Inflammatory macrophage treated with lipopolysaccharide for 4 hours (primary cell): ENCODE measurements at regions not wholly inside any gene's neighbourhood (a gene's known extent, or its start where the extent isn't known, plus 50 kb on each side); places are given as distances from the start of the nearest gene placed in this dataset.
A peak's percentile ranks its signal among the peaks of the same experiment; 100 is the strongest.
"Not testable (repeated sequence)": the region's sequence is repeated elsewhere in the genome, so short reads cannot be mapped to it uniquely, and the experiment has no call there.

Source experiments
- DNase-seq: peaks from one replicate; pipeline ENCODE4 v3.0.0-alpha.2; 2020

DNA sequence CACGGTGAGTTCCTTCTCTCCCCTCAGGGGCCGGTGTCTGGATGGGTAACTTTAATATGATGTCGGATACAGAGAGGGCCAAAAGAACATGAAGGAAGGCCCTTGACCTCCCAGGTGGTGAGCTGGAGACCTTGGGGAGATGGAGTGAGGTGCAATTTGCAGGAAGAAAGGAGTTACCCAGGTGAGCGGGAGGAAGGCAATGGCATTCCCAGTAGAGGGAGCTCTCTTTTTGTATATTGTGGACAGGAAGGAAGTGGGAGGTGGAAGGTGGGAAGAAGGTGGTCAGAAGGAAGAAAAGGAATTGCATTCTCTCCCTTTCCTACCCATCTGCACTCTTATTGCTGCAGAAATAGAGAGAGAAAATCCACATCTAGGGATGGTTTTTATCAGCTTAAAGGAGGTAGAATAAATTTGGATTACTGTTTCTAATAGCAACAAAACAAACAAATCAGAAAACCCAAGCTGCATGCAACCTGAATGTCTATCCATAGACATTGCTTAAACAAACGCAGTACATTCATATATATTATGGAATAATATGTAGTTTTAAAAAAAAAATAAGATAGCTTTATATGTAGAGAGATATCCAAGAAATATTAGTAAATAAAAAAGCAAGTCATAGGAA lies 169.0 kb upstream of the TSC22D2 start:
- no peak for DNase-seq

DNA sequence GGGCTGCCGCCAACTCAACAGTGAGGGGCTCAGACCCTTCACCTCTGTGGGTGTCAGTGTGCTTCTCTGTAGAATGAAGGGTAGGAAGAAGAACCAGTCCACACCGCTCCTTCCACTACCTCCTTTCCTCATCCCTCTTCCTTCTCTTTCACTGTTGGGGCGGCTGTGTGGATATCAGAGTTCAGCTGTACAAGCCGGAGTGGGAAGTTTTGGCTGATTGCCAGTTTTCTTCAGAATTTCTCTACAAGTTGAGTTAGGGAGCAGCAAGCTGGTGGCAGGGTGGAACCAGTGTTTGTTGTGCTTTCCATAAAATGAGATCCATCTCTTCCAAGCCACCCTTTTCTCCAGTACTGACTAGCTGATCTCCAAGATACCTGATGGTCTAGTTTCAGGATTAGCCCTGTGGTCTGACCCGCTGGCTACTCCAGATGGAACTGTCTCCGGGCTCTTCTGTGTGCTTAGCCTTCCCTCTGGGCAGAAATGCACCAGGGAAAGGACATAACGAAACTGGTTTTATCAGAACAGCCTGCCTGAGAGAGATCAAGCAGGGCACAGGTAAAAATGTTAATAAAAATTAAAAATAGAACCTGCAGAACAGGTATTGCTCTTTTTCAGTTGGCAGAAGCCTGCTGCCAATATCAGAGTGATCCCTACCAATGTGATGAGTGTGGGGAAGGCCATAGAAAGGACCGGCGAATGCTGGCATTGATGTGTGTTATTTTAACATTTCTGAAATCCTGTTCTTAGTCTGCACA lies 169.9 kb upstream of the TSC22D2 start:
- DNase-seq = no peak

DNA sequence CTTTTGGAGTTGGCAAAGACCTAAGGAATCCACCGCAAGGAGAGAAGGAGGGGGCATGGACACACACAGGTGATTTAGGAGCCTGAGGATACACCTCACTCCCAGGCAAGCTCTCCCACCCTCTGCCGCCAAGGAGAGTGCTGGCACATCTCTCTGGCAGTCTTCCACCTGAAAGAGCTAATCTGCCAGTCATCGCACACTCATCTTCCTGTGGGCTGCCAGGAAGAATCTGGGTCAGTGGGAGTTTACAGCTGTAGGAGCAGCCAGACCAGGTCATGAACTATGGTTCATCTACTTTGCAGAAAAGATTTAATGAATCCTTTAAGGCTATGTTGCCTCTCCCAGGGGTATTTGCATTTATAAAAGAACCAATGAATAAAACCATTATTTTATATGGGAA lies 170.6 kb upstream of the TSC22D2 start:
- DNase-seq = no peak

DNA sequence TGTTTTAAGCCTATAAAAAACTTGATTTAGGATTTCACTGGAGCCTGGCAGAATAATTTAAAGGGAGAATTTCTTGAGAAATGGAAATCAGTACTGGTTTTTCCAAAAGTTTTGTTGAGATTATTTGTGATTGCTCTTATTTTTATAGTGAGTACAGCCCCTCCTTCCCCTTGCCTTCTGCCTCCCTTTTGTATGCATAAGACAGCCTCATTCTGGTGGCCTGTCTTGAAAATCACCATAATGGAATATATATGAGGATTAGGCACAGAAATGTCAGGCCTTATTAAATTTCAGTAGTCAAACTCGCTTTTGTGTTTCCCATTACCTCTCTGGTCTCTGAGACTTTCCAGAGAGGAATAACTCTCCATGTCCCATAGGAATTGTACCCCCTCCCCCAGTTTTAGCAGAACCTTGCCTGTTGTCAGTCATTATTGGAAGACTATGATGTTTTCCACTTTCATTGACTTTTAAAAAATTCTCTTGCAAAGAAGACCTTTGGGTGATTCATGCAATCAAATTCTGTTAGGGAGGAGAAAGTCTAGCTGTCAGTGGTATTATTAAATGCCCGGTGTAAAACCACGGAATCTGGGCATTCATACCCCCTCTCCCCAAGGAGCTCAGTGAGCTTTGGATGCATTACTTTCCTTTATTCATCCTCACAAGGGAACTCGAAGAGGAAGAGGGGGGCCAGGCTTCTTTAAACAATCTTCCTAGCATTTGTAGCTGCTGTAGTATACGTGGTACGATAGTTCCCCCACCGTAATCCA lies 171.6 kb upstream of the TSC22D2 start:
- DNase-seq = no peak

DNA sequence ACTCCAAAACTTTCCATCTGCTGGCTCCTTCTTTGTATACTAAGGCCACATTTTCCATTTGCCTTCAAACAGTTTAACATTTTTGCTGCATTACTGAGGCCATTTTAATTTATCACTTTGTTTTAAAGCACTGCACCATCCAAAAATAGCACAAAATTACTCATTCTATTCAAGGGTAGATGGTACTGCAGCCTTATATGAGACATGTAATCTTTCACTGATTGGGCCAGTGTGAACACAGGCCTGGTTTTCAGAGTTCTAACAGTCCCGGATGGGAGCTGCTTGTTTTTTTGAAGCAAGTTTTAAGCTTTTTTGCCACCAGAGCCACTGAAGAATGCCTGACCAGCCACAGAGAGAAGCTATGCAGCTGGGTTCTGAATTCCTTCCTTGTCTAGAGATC lies 172.3 kb upstream of the TSC22D2 start:
- no peak for DNase-seq

DNA sequence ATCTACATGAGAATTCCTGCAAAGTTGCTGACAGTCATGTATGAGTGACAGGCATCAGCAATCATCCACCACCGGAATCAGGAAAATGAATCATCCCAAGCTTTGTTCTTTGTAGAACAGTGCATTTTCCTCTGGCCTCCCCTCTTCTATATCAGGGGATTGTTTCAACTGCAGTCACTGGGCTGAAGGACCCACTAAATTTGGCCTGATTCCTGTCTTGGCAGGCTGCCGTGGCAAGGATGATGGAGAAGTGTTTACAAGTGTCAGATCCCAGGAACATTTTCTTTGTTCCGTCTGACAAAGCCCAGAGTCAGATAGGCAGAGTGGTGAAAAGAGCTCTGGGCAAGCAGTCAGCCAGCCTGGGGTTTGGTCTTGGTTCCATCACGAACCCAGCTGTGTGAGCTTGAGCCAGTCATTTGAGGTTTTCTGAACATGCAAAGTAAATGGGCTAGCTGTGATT lies 175.1 kb upstream of the TSC22D2 start:
- no peak for DNase-seq

DNA sequence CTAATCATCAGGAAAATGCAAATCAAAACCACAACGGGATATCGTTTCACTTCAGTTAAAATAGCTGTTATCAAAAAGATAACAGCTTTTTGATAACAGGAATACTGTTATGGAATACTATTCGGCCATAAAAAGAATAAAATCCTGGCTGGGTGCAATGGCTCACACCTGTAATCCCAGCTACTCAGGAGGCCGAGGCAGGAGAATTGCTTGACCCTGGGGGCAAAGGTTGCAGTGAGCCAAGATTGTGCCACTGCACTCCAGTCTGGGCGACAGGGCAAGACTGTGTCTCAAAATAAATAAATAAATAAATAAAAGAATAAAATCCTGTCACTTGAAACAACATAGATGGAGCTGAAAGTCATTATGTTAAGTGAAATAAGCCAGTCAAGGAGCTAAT lies 178.1 kb upstream of the TSC22D2 start:
- DNase-seq = no peak

DNA sequence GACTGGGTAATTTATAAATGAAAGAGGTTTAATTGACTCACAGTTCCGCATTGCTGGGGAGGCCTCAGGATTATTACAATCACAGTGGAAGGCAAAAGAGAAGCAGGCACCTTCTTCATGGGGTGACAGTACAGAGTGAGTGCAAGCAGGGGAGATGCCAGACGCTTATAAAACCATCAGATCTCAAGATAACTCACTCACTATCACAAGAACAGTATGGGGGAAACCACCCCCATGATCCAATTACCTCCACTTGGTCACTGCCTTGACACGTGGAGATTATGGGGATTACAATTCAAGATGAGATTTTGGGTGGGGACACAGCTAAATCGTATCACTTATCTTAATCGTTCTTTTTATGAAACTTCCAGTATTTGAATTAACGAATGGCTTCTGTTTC lies 179.5 kb upstream of the TSC22D2 start:
- not testable (repeated sequence) for DNase-seq

DNA sequence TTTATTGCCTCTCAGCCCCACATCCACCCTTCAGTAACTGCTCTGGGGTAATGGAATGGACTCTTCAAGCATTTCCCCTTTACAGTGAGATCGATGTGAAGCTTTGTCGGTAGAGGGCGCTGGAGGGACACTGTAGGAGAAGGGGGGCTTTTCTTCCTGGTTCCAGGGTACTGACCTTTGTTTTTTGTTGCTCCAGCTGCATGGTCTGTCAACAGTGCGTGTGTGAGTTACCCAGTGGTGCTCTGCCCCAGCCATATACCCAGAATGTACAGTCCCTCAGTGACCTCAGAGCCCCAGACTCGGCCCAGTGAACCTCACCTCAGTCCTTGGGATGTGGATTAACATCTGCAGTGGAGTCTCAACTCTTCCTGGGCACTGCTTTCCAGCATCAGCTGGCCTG lies 180.3 kb upstream of the TSC22D2 start:
- peak; percentile 70 for DNase-seq

DNA sequence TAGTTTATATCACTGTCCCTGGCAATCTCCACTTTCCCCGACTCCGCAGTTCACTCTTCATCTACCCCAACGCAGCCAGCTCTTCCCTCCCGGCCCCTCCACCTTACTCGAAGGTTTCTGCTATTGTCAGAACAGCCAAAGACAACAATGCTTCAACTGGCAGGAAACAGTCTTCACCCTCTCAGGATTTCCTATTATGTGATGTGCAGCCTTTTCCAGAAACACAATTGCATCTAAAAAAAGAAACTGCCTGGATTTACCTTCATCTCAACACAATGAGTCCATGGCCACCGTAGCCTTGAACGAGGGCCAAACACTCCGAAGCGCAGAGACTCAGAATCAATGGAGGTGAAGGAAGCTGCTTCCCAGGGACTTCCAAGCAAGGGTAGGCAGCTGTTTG lies 182.1 kb upstream of the TSC22D2 start:
- no peak for DNase-seq

DNA sequence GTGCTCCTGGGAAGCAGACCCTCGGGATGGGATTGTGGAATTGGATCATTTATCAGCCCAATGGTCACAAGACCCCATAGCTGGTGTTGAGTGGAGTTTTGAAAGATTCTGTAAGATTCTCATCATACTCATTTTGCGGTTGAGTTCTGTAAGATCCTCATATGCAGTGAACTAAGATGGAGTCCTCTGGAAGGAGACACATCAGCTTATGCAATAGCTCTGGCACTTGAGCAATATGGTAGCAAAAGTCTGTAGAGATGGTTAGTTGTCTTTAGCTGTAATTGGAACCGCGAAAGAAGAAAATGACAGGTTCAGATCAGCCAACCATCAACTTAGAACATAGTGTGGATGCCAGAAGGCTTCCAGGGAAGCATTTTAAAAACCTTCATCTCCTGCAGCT lies 184.5 kb upstream of the TSC22D2 start:
- peak; percentile 53 for DNase-seq

DNA sequence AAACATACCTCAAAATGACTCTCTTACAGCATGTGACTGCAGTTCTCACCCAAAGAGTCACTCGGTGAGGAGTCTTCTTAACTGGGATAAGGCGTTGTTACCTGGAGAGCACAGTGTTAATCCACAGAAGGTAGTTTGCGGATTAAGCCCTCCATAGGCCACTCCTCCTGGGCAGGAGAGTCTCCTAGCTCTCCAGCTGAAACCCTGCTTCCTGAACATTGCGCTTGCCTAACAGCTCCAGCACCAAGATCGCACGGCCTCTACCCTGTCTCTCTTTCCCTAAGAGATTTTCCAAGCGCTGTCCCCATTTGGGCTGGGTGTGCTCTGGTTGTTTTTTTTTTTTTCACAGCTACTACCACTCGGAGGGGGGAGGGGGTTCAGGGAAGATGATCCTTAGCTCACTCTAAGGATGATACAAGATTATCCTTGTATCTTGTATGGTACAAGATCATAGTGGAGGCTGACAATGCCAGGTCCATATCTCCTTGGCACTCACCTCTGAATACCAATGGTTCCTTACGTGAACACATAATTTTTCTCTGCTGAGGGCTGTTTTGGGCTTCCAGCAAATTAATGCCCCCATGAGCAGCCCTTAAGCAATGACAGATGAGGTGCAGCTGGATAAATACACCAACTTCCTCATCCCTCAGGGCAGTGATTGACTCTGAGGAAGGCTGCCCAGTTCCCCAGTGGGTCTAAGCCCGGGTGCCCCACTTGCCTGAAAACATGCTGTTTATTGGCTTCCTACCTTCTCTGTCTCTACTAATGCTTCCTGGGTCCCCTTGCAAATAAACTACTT lies 185.2 kb upstream of the TSC22D2 start:
- no peak for DNase-seq

DNA sequence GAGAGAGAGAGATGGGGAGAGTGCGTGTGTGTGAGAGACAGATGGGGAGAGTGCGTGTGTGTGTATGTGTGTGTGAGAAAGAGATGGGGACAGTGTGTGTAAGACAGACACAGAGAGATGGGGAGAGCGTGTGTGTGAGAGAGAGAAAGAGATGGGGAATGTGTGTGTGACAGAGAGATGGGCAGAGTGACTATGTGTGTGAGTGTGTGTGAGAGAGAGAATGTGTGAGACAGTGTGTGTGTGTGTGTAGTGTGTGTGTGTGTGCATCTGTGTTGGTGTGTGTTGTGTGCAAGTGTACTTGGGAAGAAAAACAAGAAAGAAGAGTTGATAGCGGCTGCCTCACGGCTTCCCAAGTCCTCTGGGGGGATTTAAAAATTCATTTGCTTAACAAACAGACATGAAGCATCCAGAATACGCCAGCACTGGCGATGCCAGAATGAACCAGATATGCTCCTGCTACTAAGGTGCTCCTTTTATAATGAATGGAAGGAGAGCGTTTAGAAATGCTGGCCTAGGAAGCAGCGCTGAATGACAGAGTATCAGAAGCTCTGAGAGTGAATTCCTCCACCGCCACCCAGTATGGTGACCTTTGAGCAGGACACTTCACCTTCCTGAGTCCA lies 186.1 kb upstream of the TSC22D2 start:
- no peak for DNase-seq

DNA sequence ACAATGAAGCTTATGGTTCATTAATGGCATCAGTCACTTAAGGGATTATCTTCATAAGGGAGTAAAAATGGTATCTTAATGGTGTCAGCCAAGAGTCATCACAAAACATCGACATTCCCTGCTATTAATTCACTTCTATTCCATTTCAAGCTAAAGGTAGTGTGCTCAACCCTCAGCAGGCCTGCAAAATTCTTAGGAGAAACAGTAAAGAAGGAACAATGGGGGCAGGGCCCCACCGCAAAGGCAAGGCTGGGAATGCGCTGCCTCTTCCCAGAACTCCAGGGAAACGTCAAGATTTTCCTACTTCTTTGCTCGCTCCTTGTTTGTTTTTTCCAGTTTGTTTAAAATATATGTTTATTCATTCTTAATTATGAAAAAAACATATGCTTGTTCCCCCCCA lies 187.3 kb upstream of the TSC22D2 start:
- DNase-seq = no peak

DNA sequence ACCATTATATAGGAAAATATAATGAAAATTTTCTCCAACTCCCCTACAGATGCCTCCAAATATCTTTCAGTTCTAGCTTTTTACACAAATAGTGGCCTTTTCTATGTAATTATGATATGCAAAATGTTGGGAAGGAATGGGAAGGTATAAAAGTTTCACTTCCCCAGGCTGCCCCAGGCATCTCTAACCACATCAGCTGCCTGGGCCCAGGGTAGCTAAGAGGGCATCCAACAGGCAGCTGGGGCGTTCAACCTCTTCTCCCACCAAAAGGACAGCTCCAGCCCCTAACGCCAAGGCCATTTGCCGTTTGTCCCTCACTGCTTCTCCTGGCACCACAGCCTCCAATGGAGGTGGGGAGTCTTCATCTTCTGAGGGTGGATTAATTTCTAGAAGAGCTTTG lies 188.1 kb upstream of the TSC22D2 start:
- DNase-seq = no peak

DNA sequence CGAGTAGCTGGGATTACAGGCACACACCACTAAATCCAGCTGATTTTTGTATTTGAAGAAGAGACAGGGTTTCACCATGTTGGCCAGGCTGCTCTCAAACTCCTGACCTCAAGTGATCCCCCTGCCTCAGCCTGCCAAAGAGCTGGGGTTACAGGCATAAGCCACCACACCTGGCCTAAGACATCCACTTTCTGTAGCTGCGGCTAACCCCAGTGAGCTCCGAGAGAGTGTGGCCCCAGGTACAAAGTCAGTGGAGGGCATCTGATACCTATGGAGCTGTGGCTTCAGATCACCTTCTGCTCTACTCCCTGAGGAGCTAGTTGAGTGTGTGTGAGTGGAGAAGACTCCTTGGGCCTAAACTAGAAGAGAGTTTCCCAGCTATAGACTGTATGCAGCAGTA lies 189.3 kb upstream of the TSC22D2 start:
- no peak for DNase-seq

DNA sequence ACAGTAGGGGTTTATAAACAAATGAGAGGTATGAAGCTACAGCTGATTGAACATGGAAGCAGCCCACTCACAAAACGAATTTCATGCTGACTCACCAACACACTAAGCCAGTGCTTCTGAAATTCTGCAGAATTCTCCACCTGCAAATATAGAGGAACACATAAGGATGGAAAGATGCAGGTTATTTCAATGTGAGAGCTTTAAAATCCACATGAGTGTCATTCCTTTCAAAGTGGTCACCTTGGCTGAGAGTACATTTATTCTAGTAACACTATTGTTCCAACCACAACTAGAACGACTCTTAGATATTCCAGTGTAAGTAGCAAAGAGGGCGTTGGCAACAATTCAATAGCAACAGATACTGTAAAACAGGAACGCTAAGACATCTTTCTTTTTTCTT lies 189.9 kb upstream of the TSC22D2 start:
- DNase-seq = no peak

DNA sequence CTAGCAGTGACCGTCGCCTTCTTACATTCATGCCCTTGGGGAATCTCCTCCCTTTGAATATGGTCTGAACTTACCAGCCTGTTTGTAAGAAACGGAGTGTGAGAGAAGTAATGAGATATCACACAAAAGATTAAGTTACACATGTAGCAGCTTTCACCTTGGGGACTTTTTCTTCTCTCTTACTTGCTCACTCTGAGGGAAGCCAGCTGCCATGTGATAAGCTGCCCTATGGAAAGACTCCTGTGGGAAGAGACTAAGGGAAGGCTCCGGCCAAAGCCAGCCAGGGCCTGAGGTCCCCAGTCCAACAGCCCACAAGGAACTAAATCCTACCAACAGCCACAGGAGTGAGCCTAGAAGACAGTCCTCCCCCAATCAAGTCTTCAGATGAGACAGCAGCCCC lies 190.4 kb upstream of the TSC22D2 start:
- DNase-seq = no peak

DNA sequence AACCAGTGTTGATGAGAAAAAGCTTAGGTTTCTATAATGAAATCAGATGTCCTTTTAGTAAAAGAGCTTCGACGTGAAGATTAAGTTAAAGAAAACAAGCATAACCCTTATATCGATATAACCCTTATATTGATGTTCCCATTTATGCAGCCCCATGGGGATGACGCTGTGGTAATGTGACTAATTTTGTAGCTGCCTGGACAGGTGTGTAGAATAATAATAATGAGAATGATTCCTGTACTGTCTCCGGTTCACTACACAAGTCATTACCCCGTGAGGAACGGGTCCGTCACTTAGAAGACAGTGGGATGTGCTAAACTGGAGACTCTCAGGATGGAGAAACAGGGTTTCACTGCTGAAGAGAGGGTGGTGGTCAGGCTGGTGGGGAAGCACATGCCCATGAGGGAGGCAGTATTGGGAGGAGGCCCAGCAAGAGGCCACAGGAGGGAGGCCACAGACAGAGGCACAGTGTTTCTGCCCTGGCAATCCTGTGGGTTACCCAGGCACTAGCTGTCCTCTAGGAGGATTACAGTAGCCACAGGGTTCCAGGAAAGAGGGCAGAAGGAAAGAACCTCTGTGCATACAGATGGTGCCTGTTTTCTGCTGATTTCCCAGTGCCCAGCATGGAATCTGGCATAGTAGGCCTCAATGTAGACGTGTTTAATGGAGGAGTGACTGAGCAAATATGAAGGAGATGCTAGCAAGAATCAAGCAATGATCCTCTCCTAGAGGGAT lies 191.1 kb upstream of the TSC22D2 start:
- DNase-seq = no peak

DNA sequence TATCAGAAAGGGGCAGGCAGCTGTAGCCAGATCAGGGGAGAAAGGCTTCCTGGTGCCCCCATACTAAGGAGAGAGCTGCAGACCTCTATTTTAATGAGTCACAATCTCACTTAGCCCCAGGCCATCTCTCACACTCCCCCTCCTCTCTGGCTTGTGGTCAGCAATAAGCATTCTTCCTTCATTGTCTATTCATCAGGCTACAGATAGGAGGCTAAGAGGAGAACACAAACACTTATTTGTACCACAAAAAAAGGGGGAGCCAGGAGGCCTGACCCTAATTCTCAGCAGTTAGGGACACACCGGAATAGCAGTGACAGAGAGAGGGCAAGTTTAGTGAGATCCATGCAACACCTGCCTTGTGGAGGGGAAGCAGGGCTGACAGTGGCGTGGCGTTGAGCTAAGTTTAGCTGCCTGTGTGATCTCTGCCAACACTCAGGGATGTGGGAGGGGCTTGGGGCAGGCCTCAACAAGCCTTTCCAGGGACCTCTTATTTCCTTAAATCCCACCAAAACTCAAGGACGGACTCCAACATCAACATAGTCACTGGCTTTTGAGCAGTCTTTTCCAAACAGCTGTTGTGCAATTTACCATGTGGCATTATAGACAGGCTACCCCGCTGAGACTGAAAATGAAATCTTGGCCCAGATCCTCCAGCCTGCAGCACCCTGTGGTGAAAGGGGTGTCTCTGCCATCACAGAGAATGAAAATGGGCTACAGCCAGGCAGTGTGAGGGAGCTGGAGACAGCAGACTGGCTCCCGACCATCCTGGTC lies 191.9 kb upstream of the TSC22D2 start:
- DNase-seq = no peak

DNA sequence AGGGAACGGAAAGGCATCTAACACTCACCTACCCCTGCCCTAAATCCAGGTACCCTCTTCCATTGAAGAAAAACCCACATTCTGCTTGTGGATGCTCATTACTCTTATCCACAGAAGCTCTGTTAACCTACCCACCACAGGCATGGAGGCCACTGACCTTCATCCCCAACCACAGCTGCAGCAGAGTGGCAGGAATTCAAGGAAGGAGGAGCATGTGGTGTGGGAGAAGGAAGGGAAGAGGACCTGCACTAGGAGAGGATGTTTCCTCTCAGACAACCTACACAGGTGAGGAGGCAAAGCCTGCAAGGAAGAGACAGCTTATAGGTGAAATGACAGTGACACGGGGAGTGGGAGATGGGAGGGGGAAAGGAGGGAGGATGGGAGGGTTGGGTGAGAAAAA lies 192.5 kb upstream of the TSC22D2 start:
- no peak for DNase-seq
